IPS-NIHi11 (cell line): ENCODE measurements at regions not wholly inside any gene's neighbourhood (a gene's known extent, or its start where the extent isn't known, plus 50 kb on each side); places are given as distances from the start of the nearest gene placed in this dataset.
A peak's percentile ranks its signal among the peaks of the same experiment; 100 is the strongest.
"Not testable (repeated sequence)": the region's sequence is repeated elsewhere in the genome, so short reads cannot be mapped to it uniquely, and the experiment has no call there.

Experiments
- DNase-seq: peaks from one replicate; pipeline ENCODE4 v3.0.0; 2012; ENCODE audit warnings: mixed read lengths, low spot score

GRCh38 chr4:79743014-79743413 lies 330.0 kb downstream of the ANTXR2 start:
- no peak for DNase-seq

GRCh38 chr4:79739912-79740311 lies 331.9 kb upstream of the GK2 start:
- DNase-seq, result no peak

- no peak for DNase-seq
These were observed 315.5 kb upstream of the GK2 start for GRCh38 chr4:79723507-79723906.

GRCh38 chr4:79700356-79700755 lies 292.3 kb upstream of the GK2 start:
- DNase-seq, result no peak

- no peak for DNase-seq
These were observed 289.4 kb upstream of the GK2 start for GRCh38 chr4:79697444-79697843.

GRCh38 chr4:79696534-79696933 lies 288.5 kb upstream of the GK2 start:
- DNase-seq, result not testable (repeated sequence)

- DNase-seq, result no peak
These were observed 287.8 kb upstream of the GK2 start for GRCh38 chr4:79695848-79696247.

- DNase-seq, result no peak
These were observed 281.7 kb upstream of the GK2 start for GRCh38 chr4:79689740-79690139.

- no peak for DNase-seq
These were observed 280.7 kb upstream of the GK2 start for GRCh38 chr4:79688691-79689090.

GRCh38 chr4:79687006-79687405 lies 279.0 kb upstream of the GK2 start:
- DNase-seq, result no peak

- DNase-seq, result no peak
These were observed 277.5 kb upstream of the GK2 start for GRCh38 chr4:79685542-79685941.

GRCh38 chr4:79684516-79684915 lies 276.5 kb upstream of the GK2 start:
- DNase-seq, result no peak

GRCh38 chr4:79682801-79683530 lies 274.9 kb upstream of the GK2 start:
- peak; percentile 9 for DNase-seq

GRCh38 chr4:79682161-79682560 lies 274.1 kb upstream of the GK2 start:
- DNase-seq, result no peak

- no peak for DNase-seq
These were observed 271.8 kb upstream of the GK2 start for GRCh38 chr4:79679859-79680258.

GRCh38 chr4:79678472-79679202 lies 270.6 kb upstream of the GK2 start:
- DNase-seq, result no peak

GRCh38 chr4:79676705-79677104 lies 268.7 kb upstream of the GK2 start:
- no peak for DNase-seq

- DNase-seq, result not testable (repeated sequence)
These were observed 266.9 kb upstream of the GK2 start for GRCh38 chr4:79674906-79675305.

GRCh38 chr4:79673898-79674297 lies 265.9 kb upstream of the GK2 start:
- DNase-seq, result no peak

GRCh38 chr4:79673377-79673776 lies 265.3 kb upstream of the GK2 start:
- DNase-seq, result no peak

- no peak for DNase-seq
These were observed 258.8 kb upstream of the GK2 start for GRCh38 chr4:79666875-79667274.

GRCh38 chr4:79666112-79666511 lies 258.1 kb upstream of the GK2 start:
- no peak for DNase-seq

GRCh38 chr4:79663865-79664264 lies 255.8 kb upstream of the GK2 start:
- DNase-seq, result no peak

- peak; percentile 23 for DNase-seq
These were observed 255.1 kb upstream of the GK2 start for GRCh38 chr4:79663141-79663540.
